Adrenal gland (tissue), 5 donors: ENCODE measurements at regions not wholly inside any gene's neighbourhood (a gene's known extent, or its start where the extent isn't known, plus 50 kb on each side); places are given as distances from the start of the nearest gene placed in this dataset.

Source experiments
- CTCF ChIP-seq, 6 experiments: fragments of 450-650 bp in 4 of 6; fragments of 200-600 bp in 2 of 6; sonication (generic) in 1 of 6; IDR thresholded peaks; 1 replicate in 5 of 6; 2 replicates in 1 of 6; pipeline versions ENCODE4 v1.5.1 to v1.8.0; 2016 to 2021; ENCODE audit warnings: antibody characterized with exemption in 6 of 6, mild to moderate bottlenecking in 2 of 6, moderate library complexity in 1 of 6
- POLR2A ChIP-seq, 2 donors: fragments of 450-650 bp; IDR thresholded peaks; one replicate each; pipeline ENCODE4 v1.6.1; 2017; ENCODE audit warnings: antibody characterized with exemption in 2 of 2, mild to moderate bottlenecking in 2 of 2, moderate library complexity in 1 of 2
- donor health status: DM: no; HTN: no; CAD: no.

GRCh38 chr5:60163762-60164161, 270.2 kb upstream of the PDE4D start:
- no peak for TF ChIP-seq CTCF (IDR thresholded peaks at IDR 0.05)
- no peak for TF ChIP-seq POLR2A (IDR thresholded peaks at IDR 0.05)
